ENCODE measurements at regions not wholly inside any gene's neighbourhood (a gene's known extent, or its start where the extent isn't known, plus 50 kb on each side); places are given as distances from the start of the nearest gene placed in this dataset.

GRCh38 chr10:94150541-94151184 is 156.9 kb downstream of the PLCE1 start:
- TF ChIP-seq POLR2A (IDR thresholded peaks at IDR 0.05) (no peak), EP300 (IDR thresholded peaks at IDR 0.05) (no peak)
